GM04504 (cell line): ENCODE measurements at regions not wholly inside any gene's neighbourhood (a gene's known extent, or its start where the extent isn't known, plus 50 kb on each side); places are given as distances from the start of the nearest gene placed in this dataset.
"Not testable (repeated sequence)": the region's sequence is repeated elsewhere in the genome, so short reads cannot be mapped to it uniquely, and the experiment has no call there.

Experiments
- DNase-seq: peaks from one replicate; pipeline ENCODE4 v3.0.0-alpha.2; 2012; ENCODE audit warnings: low read depth

- no peak for DNase-seq
Observed at GRCh38 chr15:77839970-77840905, 207.5 kb upstream of the LINGO1 start.

- no peak for DNase-seq
Observed at GRCh38 chr15:77839456-77839855, 206.7 kb upstream of the LINGO1 start.

DNA sequence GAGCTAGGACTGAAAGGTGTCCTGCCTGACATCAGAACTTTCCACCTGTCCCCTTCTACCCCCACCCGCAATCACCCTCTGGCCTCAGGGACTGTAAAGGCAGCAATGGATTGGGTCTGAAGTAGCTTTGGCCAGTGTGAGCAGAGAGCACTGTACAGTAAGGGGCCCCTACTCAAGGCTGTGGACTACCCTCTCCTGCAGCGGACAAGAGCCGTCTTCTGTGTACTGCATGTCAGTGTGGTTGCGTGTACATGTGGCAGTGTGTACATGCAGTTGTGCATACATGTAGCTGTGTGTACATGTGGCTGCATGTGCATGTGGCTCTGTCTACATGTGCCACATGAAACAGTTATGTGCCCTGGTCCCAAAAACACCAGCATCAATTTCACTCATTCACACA, 205.9 kb upstream of the LINGO1 start:
- DNase-seq, result no peak

DNA sequence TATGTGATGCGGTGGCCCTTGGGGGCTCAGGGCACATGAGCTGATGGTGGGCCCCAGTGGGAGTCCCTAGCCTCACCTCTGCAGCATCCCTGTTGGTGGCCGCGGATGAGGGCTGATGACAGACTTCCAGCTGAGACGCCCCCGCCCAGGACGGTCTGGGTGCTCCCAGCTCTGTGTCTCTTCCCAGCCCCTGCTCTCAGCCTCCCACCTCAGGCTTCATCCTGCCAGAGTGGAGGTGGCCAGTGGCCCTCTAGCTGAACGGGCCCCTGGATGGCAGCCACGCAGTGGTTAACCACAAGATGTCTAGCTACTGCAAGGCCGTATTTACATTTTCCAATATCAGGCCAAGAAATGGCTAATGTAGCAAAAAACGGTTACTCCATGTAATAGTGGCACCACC, 205.3 kb upstream of the LINGO1 start:
- DNase-seq, result no peak

DNA sequence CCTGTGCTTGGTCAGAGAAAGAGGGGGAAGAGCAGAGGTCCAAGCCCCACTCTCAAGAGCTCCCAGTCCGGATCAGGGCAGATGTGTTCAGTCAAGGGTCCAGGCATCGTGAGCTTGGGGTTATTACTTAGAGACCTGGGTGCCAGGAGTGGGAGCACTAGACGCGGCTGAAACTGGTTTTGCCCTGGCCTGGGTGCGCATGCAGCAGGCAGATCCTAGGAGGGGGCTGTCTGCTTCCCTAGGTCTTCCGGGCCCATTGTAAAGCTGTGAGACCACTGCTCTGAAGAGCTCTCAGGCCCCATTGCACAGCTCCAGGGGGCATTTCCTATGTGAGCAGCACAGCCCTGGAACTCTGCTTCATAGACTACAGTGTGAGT, 204.9 kb upstream of the LINGO1 start:
- DNase-seq, result no peak

- DNase-seq, result no peak
Observed at GRCh38 chr15:77836906-77837648, 204.4 kb upstream of the LINGO1 start.

DNA sequence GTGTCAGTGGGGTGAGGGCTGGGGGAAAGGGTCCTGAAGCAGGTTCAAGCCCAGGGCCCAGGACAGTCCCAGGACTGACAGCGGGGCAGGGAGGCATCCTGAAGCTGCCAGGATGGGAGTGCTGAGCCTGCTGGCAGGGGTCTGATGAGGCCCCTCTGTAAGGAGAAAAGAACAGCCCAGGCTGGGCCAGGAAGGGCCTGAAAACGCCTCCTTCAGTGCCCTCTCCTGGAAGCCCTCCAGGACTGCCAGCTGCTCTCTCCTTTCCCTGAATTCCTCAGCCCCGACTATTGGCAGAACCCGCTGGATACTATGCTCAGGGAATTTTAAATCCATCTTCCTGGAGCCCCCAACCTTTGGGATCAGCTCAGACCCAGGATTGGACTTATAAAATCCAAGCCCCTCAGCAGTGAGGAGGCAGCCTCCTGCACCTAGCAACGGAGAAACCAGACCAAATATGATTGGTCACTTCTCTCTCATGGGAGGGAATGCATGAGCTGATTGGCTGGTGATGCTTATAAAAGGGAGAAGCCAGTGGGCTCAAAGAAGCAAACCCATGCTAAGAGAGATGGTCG, 203.5 kb upstream of the LINGO1 start:
- DNase-seq, result no peak

DNA sequence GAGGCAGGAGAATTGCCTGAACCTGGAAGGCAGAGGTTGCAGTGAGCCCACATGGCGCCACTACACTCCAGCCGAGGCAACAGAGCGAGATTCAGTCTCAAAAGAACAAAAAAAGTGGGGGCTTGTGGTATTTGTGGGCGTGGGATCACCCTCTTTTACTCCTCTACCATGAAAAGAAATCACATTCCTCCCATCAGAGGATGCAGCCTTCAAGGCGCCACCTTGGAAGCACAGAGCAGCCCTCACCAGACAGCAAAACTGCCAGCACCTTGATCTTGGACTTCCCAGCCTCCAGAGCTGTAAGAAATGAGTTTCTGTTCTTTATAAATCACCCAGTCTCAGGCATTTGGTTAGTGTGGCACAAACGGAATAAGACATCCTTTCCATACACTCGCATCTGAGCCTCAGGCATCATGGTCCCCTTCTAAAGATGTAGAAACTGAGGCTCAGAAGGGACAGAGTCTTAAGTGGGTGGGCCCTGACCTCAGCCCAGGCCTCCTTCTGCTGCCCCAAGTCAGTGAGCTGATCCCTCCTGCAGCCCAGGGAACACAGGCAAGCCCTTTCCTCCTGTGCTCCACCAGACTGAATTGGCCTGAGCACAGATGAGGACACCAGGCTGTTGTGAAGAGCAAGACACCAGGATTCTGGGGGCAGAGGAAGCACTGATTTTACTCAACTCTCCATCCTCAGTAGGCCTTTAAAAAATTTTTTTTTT, 201.7 kb upstream of the LINGO1 start:
- no peak for DNase-seq

DNA sequence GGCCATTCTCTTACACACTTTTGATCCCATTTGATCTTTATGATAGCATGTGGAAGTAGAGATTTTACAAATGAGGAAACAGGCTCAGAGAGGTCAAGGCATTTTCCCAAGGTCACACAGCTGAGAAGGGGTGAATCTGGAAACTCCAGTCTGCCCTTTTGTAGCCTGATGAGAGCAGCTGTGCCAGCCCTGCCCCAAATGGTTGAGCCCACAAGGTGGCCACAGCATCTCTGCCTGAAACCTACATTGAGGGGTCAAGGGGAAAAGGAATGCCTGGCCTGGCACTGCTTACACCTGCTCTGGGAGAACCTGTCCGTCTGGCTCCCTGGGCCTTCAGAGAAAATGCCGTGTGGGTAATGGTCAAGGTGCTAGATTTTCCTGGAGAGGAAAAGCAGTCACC, 200.2 kb upstream of the LINGO1 start:
- no peak for DNase-seq

- DNase-seq, result no peak
Observed at GRCh38 chr15:77831986-77832385, 199.3 kb upstream of the LINGO1 start.

DNA sequence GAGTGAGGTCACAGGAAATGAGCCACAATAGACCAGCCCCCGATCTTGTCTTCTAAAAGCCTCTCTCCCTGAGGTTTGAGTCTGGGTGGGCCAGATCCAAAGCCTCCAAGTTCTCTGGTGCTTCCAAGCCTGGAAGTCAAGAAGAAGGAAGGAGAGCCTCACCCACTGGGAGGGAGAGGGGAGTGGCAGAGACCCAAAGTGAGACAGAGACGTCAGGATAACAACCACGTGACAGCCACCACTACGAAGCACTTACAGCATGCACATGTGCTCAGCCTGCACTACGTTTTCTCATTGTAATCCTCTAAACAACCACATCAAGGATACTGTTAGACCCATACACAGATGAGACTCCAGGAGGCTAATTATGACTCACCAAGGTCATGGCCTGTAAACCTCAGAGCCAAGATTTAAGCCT, 197.3 kb upstream of the LINGO1 start:
- DNase-seq, result peak; percentile 64

DNA sequence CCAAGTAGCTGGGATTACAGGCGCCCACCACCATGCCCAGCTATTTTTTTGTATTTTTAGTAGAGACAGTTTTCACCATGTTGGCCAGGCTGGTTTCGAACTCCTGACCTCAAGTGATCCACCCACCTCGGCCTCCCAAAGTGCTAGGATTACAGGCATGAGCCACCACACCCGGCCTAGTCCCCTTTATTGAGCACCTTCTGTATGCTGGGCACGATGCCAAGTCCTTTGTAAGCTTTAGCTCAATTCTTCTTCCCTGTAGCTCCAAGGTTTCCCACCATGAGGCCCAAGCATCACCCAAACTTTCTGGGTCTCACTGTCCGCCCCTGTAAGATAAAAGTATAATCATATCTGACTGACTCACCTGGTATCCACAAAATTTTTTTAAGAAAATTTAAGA, 196.6 kb upstream of the LINGO1 start:
- DNase-seq, result not testable (repeated sequence)

DNA sequence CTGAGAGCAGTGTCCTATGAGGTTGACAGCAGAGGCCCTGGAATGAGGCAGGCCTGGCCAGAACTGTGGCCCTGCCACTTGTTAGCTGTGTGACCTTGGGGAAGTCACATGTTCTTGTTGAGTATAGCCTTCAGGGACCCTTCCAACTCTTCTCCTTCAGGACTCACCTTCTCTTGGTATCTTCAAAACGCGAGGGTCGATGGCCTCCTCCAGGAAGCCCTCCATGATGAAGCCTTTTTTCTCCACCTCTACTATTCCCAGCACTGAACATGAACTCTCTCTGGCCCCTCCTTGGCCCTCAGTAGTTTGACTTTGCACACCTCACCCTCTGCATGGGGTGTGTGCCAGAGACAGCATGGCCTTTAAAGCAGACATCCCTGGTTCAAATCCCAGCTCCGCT, 195.1 kb upstream of the LINGO1 start:
- DNase-seq, result no peak

GRCh38 chr15:77826006-77826695, 193.4 kb upstream of the LINGO1 start:
- DNase-seq, result no peak

GRCh38 chr15:77825546-77825945, 192.8 kb upstream of the LINGO1 start:
- no peak for DNase-seq

GRCh38 chr15:77825252-77825542, 192.5 kb upstream of the LINGO1 start:
- DNase-seq, result no peak

DNA sequence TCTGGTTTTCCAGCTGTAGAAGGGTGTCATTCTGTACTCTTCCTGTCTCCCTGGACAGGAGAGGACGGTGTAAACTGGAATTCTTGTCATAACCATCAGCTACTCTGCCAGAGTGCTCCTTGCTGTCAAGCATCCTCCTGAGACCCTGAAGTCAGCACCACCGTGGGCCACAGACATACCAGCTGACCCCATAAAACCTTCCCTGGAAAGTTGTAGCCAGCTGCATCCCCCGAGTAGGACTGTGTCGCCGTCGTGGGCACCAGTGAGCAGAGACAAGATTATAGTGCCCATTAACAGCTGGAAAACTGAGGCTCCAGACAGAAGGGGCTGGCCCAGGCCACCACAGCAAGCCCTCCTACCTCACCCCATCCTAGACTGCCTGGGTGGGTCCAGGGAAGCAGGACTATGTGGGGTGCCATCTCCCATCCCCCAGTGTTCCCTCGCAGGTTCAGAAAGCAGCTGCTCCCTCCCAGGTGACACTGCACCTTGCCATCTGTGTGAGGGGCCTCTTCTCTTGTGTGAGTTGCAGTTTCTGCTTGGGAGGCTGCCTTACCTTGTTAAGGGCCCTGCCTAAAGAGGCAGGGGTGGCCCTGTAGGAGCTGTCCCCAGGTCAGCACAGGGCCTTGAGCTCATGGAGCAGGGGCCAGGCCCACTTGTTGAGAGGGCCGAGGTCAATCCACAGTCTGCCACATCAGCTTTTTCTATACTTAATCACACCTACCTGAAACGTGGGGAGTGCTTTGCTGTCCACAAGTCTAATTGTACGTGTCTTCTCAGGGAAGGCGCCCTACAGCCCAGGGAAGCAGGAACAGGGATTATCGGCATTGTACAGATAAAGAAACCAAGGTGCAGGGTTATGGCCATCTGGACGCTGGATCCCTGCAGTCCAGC, 191.9 kb upstream of the LINGO1 start:
- no peak for DNase-seq

DNA sequence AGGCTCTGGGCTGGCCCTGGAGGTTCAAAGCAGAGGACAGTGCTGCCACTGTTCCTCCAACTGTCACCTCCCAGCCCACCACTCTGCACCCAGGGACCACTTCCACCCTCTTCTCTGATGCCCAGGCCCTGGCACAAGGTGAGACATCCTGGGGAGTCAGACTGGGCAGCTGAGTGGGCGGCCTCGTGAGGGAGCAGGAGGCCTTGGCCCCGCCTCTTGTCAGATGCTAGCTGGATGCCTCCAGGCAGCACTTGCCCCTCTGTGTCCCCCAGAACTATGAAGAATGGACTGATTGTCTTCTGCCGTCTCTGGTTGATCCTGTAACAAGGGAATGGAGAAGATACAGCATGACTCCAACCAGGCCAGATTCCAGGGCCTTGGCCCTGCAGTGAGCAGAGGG, 191.0 kb upstream of the LINGO1 start:
- no peak for DNase-seq

GRCh38 chr15:77822631-77823230, 190.0 kb upstream of the LINGO1 start:
- DNase-seq, result no peak

DNA sequence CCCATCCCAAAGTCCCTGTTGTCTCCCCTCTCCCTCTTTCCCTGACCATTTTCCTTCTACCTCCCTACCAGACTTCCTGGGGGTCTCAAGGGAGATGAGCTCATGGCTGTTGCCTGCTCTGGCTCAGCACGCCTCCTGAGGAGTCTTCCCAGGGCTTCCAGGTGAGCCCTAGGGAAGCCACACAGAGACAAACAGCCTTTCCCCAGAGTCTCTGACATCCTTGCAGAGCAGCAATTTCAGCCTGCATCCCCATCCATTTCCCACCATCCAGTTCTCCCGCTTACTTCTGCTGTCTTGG, 189.2 kb upstream of the LINGO1 start:
- no peak for DNase-seq
